ENCODE measurements at regions not wholly inside any gene's neighbourhood (a gene's known extent, or its start where the extent isn't known, plus 50 kb on each side); places are given as distances from the start of the nearest gene placed in this dataset.

GRCh38 chr2:67857836-67858235 lies 205.0 kb downstream of the C1D start:
- DNase-seq (ENCODE audit: low spot score), result no peak
- in situ Hi-C loops (cut with MboI; ENCODE audit: low sequenced_read_pairs, unreplicated experiment), result no loop called here
- TF ChIP-seq CTCF (IDR thresholded peaks at IDR 0.05; ENCODE audit: borderline replicate concordance, control extremely low read depth, extremely low read depth, insufficient read depth, missing control alignments), result no peak

GRCh38 chr2:67858886-67859285 lies 203.9 kb downstream of the C1D start:
- in situ Hi-C loops (cut with MboI; ENCODE audit: low sequenced_read_pairs, unreplicated experiment), result no loop called here
- TF ChIP-seq CTCF (IDR thresholded peaks at IDR 0.05; ENCODE audit: borderline replicate concordance, control extremely low read depth, extremely low read depth, insufficient read depth, missing control alignments), result no peak
- DNase-seq (ENCODE audit: low spot score), result no peak

DNA sequence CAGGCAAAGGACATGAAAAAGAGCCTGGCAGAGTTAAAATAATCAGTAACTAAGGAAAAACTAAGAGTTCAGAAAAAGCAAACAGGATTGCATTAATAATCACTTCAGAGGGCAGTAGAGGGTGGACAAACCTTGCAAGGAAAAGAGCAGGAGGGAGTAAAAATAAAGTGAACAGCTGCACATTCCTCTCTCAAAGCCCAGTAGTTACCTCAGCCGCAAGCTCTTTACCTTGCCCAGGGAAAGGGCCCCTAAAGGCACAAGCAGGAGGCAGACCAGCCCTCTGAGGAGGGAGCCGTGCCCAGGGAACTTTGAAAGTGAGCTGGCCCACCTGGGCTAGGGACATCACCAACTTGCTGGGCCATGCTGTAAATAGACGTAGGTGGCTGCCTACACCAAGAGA lies 196.9 kb downstream of the C1D start:
- in situ Hi-C loops (cut with MboI; ENCODE audit: low sequenced_read_pairs, unreplicated experiment), result no loop called here
- TF ChIP-seq CTCF (IDR thresholded peaks at IDR 0.05; ENCODE audit: borderline replicate concordance, control extremely low read depth, extremely low read depth, insufficient read depth, missing control alignments), result no peak
- DNase-seq (ENCODE audit: low spot score), result no peak

- no peak for DNase-seq (ENCODE audit: low spot score)
- in situ Hi-C loops (cut with MboI; ENCODE audit: low sequenced_read_pairs, unreplicated experiment), result no loop called here
- TF ChIP-seq CTCF (IDR thresholded peaks at IDR 0.05; ENCODE audit: borderline replicate concordance, control extremely low read depth, extremely low read depth, insufficient read depth, missing control alignments), result no peak
These were observed 195.1 kb downstream of the C1D start for GRCh38 chr2:67867735-67868134.

- no peak for TF ChIP-seq CTCF (IDR thresholded peaks at IDR 0.05; ENCODE audit: borderline replicate concordance, control extremely low read depth, extremely low read depth, insufficient read depth, missing control alignments)
- no peak for DNase-seq (ENCODE audit: low spot score)
- in situ Hi-C loops (cut with MboI; ENCODE audit: low sequenced_read_pairs, unreplicated experiment), result no loop called here
These were observed 191.0 kb downstream of the C1D start for GRCh38 chr2:67871686-67872412.

DNA sequence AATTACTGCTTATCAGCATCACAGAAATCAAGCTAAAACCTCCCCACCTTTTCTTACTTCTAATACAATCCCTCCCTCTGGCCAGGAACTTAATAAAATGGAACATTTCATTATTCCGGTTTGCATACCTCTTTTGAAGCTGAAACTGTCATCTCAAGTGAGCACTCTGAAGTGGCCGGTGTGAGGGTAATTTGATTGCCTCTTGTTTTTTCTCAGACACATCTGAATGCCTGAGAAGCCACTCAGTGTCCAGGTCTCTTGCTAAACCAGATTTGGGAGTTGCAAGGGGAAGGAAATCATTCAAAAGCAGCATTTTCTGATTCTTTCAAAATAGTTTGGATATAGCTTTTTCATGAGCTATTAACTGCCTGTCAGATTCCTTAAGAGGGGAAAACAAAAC lies 190.3 kb downstream of the C1D start:
- in situ Hi-C loops (cut with MboI; ENCODE audit: low sequenced_read_pairs, unreplicated experiment), result no loop called here
- no peak for DNase-seq (ENCODE audit: low spot score)
- no peak for TF ChIP-seq CTCF (IDR thresholded peaks at IDR 0.05; ENCODE audit: borderline replicate concordance, control extremely low read depth, extremely low read depth, insufficient read depth, missing control alignments)

Data from GM13976 (cell line).